ENCODE measurements at regions not wholly inside any gene's neighbourhood (a gene's known extent, or its start where the extent isn't known, plus 50 kb on each side); places are given as distances from the start of the nearest gene placed in this dataset.
"Not testable (repeated sequence)": the region's sequence is repeated elsewhere in the genome, so short reads cannot be mapped to it uniquely, and the experiment has no call there.

DNA sequence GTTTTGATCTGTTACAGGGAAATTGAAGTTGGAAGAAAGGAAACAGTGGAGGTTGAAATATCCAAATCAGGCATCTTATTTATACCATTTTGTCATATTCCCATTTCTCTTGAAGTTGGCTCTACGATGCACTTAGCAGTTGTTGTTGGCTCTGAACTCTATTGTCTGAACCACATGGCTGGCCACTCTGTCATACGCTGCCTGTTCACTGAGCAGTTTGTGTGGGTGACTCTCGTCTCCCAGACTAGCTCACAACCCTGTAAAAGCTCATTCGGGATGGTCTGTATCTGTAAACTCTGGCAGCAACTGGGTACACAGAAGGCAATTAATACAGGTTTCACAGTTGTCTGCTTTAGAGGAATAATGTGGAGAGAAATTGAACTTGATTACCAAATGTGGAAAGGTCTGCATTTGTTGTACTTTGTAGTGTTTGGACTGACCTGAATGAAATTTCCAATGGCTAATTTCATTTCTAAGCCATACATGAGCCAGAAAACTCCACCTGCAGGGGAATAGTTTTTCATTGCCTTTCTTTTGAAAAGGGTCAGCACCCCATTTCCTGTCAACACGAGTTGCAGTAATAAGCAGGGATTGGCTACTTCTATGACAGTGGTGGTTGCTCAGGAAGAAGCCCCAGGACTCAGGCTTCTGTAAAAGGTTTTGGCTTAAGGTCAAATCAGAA is 378.2 kb downstream of the OSR1 start:
- no peak for DNase-seq

DNA sequence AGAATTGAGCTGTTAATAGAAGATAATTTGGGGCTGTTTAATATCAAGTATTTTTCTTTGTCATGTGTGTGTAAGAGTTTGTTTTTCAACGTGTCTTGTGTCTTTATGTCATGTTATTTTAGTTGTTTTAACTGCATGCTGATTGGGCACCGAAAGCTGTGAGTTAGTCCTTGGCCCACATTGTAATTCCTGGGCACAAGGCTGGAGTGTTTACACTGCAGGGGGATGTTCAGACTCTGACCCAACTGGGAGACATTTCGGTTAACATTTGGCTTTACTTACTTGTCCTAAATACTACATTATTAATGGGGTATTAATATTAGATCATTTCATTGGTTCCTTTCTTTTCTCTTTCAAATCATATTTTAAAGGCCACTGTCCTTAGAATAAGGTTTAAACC is 381.0 kb downstream of the OSR1 start:
- no peak for DNase-seq

DNA sequence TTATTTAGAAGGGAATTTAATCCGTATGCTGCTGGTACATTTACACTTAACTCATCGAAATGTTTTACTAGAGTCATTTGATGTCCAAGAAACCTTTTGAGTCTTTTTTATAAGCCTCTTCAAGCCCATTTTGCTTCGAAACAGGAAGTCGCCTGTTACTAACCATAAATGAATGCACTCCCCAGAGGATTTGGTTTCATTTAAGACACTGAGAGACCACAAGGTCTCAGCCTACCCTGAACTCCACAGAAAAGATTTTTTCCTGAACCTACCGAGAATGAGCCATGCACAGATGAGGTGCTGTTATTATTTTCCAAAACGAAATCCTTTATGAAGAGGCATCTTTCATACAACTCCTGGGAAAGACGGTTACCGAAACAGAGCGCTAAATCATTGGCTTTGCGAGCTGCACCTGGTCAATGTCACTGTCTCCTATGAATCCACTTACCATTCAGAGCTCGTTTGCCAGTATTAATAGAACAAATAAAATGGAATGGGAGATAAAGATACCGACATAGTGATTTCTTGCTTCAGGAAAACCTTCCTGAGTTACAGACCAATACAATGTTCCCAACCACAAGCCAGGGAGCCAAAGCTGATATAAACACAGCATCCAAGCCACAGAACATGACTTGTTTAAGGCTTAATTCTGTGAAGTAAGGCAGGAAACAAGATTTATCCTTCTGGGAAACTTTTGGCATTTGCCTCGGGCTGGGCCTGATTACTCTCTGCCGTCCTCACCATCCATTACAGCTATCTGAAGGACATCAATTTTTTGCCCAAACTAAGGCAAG is 382.1 kb downstream of the OSR1 start:
- peak in 1 of 2 experiments; percentile 43 for DNase-seq

DNA sequence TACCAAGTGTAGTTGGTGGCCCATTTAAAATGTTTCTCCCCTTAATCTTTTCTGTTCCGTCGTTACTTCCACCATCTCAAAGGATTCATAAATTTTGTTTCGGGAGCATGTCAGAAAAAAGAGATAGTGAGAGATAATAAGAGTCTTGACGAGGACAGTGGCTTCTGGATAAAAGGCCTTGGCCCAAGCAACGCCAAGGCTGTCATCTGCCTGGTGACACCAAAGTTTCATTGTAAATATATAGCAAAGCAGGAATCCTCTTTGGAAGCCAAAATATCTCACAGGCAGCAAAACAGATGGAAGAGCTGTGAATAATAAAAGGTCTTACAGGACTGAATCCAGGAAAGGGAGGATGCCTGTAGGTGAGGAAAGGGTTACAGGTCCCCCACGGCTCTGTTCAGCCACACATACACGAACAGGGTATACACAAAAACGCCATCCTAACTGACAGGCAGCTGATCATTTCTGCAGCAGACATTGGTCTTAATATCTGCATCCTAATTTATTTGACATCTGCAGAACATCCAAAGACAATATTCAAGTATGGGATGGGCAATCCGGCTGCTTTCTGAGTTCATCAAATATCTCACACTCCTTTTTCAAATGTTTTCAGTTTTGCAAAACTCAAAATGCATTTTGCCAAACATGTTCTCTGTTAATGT is 382.8 kb downstream of the OSR1 start:
- DNase-seq: no peak

DNA sequence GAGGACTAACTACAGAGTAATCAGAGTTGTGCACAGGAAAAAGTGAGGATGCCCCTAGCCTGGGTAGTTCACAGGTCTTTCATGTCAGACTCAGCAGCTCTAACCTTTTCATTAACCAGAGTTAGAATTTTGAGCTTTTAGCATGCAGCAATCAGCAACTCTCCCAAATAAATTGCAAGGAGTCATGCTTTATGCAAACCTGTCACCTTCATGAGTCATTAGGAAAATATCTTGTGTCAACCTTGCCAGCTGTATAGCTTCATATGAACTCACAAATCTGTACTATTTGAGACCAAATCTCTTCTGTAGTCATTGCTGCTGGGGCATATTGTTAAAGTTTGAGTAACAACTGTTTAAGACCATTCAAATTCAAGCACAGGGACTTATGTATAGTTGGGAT is 382.3 kb upstream of the NT5C1B start:
- DNase-seq: no peak

DNA sequence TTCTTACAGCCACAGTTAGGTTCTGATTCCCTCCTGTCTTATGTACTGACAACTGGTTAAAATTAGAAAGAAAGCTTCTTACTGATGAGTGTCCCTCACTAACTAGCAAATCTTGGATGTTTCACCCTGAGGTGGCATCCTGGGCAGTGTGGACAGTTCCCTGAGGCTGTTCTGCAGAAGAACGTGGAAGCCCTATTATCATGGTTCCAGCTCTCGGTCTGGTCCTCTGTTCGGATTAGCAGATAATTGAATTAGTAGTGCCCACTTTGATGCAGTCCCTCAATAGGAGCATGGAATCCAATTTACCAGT is 381.7 kb upstream of the NT5C1B start:
- no peak for DNase-seq

DNA sequence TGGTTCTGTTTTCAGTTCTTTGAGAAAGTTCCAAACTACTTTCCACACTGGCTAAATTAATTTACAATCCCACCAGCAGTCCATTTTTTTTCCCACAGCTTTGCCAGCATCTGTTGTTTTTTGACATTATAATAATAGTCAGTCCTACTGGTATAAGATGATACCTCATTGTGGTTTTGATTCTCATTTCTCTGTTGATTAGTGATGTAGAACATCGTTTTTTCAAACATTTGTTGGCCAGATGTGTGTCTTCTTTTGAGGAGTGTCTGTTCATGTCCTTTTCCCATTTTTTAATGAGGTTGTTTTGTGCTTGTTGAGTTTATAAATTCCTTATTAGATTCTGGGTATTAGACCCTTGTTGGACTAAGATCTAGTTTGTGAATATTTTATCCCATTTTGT is 376.8 kb upstream of the NT5C1B start:
- DNase-seq: no peak

DNA sequence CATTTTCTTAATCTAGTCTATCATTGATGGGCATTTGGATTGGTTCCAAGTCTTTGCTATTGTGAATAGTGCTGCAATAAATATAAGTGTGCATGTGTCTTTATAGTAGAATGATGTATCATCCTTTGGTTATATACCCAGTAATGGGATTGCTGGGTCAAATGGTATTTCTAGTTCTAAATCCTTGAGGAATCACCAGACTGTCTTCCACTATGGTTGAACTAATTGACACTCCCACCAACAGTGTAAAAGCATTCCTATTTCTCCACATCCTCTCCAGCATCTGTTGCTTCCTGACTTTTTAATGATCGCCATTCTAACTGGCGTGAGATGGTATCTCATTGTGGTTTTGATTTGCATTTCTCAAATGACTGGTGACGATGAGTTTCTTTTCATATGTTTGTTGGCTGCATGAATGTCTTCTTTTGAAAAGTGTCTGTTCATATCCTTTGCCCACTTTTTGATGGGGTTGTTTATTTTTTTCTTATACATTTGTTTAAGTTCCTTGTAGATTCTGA is 374.4 kb upstream of the NT5C1B start:
- not testable (repeated sequence) for DNase-seq

DNA sequence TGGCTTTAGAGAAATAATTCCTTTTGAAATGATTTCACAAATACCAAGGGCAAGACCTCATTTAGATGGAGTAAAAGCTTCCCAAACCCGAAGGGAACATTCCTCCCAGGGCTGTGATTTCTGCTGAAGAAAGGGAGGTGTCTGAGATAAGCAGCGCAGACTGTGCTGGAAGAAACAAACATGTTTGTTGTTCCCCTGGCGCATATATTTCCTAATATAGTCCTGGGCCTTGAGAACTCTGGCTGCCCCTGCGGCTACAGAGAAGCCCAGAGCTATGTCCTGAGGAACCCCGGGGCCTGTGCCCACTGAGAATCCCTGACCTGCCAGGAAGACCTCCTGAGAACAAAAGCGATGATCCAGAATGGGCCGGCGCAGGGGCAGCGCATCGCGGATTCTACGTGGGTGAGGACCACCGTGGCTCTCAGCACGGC is 372.6 kb upstream of the NT5C1B start:
- DNase-seq: no peak

DNA sequence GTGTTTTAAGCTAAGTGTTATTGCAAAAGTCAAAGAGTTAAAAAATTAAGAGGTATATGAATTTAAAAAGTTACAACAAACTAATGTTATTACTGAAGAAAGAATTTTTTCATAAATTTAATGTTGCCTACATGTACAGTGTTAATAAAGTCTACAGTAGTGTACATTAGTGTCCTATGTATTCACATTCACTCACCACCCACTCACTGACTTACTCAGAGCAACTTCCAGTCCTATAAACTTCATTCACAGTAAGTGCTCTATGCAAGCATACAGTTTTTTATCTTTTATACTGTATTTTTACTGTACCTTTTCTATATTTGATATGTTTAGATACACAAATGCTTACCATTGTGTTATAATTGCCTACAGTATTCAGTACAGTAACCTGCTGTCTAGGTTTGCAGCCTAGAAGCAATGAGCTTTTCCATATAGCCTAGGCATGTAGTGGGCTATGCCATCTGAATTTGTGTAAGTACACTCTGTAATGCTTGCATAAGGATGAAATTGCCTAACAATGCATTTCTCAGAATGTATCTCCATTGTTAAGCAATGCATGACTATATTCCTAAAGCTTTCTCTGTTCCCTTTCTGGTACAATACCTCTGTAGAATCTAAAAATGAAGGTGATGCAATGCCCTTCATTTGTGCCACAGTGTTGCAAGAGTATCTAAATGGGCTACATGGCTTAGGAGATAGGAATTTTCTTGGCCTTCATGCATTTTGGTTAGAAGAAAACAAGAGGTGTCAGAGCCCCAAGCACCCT is 370.8 kb upstream of the NT5C1B start:
- no peak for DNase-seq

DNA sequence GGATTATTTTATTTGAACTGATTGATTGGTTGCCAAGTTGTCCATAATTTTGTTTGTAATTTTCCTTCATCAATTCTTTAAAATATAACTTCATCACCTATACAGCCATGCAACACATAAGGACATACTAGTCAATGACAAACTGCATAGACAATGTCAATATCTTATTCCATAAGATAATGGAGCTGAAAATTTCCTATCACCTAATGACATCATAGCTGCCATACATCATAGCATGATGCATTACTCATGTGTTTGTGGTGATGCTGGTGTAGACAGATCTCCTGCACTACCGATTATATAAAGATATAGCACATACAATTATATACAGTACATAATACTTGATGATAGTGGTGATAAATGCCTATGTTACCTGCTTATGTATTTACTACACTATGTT is 369.8 kb upstream of the NT5C1B start:
- no peak for DNase-seq

DNA sequence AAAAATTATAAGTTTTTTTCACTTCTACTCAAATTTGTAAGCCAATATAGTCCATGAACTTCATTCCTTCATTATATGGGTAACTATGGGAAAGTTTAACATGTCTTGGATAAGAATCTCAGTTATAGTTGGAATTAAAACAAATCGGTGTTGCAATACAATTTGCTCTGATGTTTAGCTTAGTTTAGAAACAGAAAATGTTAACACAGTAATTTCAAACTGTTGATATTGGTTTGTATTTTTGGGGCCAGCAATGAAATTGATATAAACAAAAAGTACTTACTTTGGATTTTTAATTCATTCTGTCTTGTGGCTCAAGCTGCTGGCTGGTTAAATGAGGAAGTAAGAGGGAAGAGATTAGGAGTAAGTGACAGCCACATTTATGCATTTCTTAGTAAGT is 368.5 kb upstream of the NT5C1B start:
- DNase-seq: no peak

DNA sequence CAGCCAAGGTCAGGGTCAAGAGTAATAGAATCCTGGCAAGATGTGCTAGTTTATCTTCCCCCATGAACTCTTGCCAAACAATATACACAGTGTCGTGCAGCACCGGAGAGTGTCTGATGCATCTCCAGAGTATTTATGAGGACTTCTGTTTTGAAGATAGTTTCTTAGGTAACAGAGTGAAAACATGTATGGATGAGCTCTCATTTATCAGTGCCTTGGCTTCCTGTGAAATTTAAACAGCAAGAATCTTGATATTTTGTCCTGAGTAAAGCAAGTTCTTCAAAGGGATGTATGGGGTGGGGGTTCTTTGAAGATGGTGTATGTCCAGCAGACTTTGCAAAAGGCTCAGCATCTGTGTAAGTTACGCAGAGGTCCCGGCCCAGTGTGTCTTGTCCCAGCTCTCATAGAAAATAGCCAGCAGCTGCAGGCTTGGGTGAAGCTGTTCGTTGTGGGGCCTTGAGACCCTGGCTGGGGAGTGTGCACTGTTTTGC is 361.0 kb upstream of the NT5C1B start:
- no peak for DNase-seq

DNA sequence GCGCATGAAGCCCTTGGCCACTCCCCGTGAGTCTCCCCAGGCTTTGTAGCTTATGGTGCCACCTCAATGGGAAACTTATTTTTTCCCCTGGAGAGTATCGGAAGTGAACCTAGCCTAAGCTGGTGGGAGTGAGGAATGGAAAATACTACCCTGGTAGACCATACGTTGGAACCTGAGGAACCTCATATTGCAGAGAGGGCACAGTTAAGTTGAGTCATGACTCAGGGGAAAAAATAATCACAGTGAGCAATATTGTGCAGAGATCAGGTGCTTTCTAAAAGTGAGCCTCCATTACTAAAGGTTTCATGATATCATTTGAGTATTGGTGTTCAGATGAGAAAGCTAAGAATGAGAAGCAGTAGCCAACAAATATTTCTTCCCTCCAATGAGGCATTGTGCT is 360.5 kb upstream of the NT5C1B start:
- DNase-seq: no peak

DNA sequence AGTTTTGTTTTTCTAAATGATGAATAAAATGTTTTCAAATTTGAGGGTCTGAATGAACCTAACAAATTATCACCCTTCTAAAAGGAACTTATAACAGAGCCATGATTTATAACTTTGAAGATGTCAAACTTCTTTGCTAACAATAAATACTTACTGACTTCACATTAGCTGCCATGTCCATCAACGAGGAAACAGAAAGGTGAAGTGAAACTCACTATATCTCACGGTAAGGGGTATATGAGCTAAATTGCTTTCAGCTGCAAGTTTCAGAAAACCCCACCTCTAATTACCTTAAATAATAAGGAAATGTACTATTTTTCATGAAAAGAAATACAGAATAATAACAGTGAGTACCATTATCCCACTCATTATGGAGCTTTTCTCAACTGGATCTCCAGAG is 350.8 kb upstream of the NT5C1B start:
- DNase-seq: no peak

DNA sequence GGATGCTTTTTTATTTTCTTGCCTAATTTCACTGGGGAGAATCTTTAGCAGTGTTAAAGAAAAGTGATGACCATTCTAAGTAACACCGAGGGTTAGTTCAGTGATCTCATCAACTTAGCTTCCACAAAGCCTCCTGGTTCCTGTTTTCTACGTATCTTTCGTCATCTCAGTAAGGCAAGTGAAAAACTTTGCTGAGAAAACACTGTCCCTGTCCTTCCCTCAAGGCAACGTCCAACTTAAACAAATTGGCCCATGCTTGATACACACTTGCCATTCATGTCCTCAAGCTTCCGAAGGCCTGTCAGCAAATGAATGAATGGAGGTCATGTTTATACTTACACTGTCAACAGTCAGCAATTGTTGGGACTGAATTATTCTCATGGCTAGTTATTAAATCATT is 350.4 kb upstream of the NT5C1B start:
- not testable (repeated sequence) for DNase-seq

DNA sequence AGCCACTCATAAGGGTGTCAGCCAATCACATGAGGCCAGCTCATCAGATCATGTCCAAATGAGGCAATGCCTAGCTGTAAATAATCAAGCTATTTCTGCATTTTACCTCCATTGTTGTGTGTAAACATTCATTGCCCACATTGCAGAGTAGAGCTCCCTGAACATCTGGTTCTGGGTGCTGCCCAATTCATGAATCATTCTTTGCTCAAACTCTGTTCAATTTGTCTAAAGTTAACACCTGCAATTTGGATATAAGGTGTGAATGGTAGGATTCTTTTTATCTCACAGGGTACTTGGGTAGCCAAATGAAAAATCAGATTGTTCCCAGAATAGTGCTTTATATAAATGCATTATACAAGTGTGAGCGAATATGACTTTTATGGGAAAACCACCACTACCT is 345.5 kb upstream of the NT5C1B start:
- no peak for DNase-seq

DNA sequence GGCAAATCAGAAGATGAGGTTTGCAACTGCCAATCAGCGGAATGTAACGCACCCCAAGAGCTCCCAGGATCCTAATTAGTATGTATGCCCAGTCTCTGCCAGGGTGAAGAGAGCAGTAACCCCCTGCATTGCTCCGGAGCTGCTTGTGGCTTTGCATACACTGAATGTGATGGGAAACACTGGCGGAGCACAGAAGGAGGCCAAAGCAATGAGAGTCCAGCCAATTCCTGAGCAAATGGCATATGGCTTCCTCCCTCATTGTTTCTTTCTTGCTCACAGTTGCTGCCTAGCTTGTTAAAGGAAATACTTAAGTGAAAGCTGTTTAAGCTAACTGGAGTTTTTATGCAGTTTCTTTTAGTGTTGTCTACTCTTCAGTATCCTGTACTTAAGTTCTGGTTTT is 343.5 kb upstream of the NT5C1B start:
- DNase-seq: no peak

DNA sequence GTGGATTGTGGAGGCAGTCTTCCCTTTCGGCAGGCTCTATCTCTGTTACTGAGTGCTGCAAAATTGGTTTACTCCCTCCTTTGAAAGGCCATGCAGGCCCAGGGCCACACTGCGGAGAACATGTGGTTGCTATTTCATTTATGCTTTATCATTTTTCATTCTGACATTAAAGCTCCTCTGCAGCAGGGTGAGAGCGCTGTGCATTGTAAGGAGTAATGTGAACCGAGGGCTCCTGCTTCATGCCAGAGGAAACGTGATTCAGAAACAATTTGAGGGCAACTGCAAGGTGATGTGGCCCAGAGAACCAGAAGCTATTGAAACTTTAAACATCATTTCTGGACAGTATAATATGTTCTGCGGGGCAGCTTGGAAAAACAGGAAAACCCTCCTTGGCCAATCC is 341.6 kb upstream of the NT5C1B start:
- no peak for DNase-seq

DNA sequence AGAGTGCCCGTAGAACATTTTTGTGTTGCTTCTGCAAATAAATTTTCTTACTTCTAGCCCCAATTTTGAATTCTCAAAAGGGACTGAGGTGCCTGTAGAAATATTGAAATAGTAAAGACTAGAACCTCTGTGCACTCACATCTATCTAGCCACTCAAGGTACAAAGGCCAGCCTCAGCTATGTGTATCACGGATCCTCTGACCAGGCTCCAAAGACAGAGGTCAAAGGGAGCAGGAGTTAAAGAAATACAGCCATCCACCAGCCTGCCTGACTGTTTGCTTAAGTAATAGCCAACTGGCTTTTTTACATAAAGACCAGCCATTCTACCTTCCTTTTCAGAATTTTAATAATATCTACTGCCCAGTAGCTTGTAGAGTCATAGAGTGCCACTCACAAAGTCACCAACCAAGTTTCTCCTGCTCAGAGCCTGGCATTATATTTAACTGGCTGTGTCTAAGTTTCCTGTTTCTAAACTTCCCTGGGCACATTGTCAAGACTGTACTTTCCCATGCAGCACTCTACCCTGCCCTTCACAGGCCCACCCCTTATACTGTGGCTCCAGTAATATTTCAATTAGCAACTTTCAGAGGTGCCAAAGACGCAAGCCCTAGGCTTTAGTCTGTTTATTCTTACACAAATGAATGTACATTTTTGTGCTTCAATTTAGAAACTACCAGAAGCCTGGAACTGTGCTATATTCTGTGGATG is 338.3 kb upstream of the NT5C1B start:
- no peak for DNase-seq

DNA sequence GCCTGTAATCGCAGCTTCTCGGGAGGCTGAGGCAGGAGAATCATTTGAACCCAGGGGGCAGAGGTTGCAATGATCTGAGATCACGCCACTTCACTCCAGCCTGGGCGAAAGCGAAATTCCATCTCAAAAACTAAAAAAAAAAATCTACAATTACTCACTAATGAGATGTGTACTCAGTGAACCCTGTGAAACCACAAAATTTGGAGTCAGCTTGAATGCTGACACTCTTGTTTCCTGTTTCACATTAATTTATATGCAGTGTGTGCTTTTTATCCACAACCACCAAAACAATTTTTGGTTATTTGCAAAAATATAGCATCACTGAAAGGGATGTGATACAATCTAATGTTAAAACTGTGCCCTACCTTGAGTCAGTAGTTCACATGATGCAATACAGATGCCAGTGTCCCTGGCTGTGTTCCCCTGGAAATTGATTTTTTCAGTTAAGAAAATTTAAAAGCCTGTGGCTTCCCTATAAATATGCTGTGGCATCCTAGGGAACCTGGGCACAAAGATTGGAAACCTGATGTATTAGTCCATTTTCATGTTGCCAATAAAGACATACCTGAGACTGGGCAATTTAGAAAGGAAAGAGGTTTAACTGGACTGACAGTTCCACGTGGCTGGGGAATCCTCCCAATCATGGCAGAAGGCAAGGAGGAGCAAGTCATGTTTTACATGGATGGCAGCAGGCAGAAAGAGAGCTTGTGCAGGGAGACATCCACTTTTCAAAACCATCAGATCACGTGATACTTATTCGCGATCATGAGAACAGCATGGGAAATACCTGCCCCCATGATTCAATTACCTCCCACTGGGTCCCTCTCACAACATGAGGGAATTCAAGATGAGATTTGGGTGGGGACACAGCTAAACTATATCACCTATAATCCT is 337.5 kb upstream of the NT5C1B start:
- DNase-seq: no peak

Measured in SHP77 (cell line).